ENCODE measurements at regions not wholly inside any gene's neighbourhood (a gene's known extent, or its start where the extent isn't known, plus 50 kb on each side); places are given as distances from the start of the nearest gene placed in this dataset.
"Not testable (repeated sequence)": the region's sequence is repeated elsewhere in the genome, so short reads cannot be mapped to it uniquely, and the experiment has no call there.

DNA sequence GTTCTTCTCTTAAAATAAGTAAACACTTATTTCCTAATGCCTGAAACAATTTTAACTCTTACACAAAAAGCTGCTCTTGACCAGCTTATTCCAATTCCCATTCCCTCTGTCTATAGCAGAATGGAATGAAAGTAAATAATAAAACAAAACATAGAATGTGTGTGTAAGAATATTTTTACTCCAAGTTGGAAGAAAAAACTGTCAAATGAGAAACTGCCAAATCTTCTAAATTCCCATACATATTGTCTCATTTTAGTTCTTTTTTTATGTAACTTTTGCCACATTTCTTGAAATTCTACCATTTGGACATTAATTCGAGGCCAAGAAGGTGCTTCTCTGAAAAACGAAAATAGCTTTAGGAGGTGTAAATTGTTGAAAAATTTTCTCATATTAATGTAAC lies 477.1 kb downstream of the FAT4 start:
- H3K27me3 ChIP-seq (ENCODE audit: insufficient read depth, poor library complexity, severe bottlenecking) = no peaks in the 10 kb centered on the region
- H3K4me3 ChIP-seq (replicated peaks; ENCODE audit: insufficient read depth, low read length) = no peak overlapping the region
- no peak overlapping the region for H3K27ac ChIP-seq (replicated peaks)
- no peak for DNase-seq (ENCODE audit: low read depth in 1 of 2, low spot score in 1 of 2)
- TF ChIP-seq SPI1 (IDR thresholded peaks at IDR 0.05; ENCODE audit: borderline replicate concordance, low read depth) (no peak), GABPA (IDR thresholded peaks at IDR 0.05; ENCODE audit: low read depth) (no peak), POLR2AphosphoS5 (IDR thresholded peaks at IDR 0.05; ENCODE audit: low read depth) (no peak)
- TF ChIP-seq, protein P1, sequence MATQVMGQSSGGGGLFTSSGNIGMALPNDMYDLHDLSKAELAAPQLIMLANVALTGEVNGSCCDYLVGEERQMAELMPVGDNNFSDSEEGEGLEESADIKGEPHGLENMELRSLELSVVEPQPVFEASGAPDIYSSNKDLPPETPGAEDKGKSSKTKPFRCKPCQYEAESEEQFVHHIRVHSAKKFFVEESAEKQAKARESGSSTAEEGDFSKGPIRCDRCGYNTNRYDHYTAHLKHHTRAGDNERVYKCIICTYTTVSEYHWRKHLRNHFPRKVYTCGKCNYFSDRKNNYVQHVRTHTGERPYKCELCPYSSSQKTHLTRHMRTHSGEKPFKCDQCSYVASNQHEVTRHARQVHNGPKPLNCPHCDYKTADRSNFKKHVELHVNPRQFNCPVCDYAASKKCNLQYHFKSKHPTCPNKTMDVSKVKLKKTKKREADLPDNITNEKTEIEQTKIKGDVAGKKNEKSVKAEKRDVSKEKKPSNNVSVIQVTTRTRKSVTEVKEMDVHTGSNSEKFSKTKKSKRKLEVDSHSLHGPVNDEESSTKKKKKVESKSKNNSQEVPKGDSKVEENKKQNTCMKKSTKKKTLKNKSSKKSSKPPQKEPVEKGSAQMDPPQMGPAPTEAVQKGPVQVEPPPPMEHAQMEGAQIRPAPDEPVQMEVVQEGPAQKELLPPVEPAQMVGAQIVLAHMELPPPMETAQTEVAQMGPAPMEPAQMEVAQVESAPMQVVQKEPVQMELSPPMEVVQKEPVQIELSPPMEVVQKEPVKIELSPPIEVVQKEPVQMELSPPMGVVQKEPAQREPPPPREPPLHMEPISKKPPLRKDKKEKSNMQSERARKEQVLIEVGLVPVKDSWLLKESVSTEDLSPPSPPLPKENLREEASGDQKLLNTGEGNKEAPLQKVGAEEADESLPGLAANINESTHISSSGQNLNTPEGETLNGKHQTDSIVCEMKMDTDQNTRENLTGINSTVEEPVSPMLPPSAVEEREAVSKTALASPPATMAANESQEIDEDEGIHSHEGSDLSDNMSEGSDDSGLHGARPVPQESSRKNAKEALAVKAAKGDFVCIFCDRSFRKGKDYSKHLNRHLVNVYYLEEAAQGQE (IDR thresholded peaks at IDR 0.05; ENCODE audit: insufficient replicate concordance, low read depth) = no peak
- TF ChIP-seq, protein P2, sequence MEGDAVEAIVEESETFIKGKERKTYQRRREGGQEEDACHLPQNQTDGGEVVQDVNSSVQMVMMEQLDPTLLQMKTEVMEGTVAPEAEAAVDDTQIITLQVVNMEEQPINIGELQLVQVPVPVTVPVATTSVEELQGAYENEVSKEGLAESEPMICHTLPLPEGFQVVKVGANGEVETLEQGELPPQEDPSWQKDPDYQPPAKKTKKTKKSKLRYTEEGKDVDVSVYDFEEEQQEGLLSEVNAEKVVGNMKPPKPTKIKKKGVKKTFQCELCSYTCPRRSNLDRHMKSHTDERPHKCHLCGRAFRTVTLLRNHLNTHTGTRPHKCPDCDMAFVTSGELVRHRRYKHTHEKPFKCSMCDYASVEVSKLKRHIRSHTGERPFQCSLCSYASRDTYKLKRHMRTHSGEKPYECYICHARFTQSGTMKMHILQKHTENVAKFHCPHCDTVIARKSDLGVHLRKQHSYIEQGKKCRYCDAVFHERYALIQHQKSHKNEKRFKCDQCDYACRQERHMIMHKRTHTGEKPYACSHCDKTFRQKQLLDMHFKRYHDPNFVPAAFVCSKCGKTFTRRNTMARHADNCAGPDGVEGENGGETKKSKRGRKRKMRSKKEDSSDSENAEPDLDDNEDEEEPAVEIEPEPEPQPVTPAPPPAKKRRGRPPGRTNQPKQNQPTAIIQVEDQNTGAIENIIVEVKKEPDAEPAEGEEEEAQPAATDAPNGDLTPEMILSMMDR (IDR thresholded peaks at IDR 0.05; ENCODE audit: insufficient read depth, low read length) = no peak

DNA sequence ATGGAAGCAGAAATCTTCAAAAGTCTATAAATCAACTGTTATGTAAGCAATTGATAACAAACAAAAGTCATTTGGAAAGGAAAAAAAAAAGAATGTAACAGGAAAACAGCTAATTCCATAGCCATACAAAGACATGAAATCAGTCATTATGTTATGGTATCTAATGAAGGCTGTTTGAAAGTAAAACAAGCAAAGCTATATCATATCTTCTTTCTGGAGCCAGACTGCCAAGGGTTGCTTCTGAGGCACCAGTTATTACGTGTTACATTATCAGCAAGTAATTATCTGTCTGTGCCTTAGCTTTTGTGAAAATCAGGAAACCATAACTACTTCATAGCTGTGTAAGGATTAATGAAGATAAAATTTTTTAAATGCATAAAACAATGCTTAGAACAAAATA lies 480.2 kb downstream of the FAT4 start:
- Histone ChIP-seq H3K27ac (replicated peaks) (no peak overlapping the region), H3K27me3 (ENCODE audit: insufficient read depth, poor library complexity, severe bottlenecking) (no peaks in the 10 kb centered on the region), H3K4me3 (replicated peaks; ENCODE audit: insufficient read depth, low read length) (no peak overlapping the region)
- DNase-seq (ENCODE audit: low read depth in 1 of 2, low spot score in 1 of 2) = no peak
- TF ChIP-seq SPI1 (IDR thresholded peaks at IDR 0.05; ENCODE audit: borderline replicate concordance, low read depth) = no peak
- TF ChIP-seq, protein P1 (IDR thresholded peaks at IDR 0.05; ENCODE audit: insufficient replicate concordance, low read depth) = no peak
- TF ChIP-seq GABPA (IDR thresholded peaks at IDR 0.05; ENCODE audit: low read depth) = no peak
- TF ChIP-seq, protein P2 (IDR thresholded peaks at IDR 0.05; ENCODE audit: insufficient read depth, low read length) = no peak
- no peak for TF ChIP-seq POLR2AphosphoS5 (IDR thresholded peaks at IDR 0.05; ENCODE audit: low read depth)

DNA sequence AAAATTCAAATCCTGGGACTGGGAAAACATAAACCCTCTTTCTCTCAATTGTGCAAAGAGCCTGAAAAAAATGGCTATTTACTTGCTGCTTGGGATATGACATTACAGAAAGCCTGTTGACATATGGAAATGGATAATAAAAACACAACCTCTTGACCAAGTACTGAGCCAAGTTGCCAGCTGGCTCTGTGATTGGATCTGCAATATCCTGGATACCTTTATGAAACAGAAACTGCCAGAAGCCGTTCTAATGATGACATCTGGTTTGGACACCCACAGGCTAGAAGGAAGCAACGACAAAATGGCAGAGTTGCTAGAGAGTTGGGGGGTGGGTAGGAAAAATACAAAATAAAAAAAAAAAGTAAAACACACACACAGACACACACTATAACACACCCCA lies 481.4 kb downstream of the FAT4 start:
- Histone ChIP-seq H3K27ac (replicated peaks) (no peak overlapping the region), H3K27me3 (ENCODE audit: insufficient read depth, poor library complexity, severe bottlenecking) (no peaks in the 10 kb centered on the region)

DNA sequence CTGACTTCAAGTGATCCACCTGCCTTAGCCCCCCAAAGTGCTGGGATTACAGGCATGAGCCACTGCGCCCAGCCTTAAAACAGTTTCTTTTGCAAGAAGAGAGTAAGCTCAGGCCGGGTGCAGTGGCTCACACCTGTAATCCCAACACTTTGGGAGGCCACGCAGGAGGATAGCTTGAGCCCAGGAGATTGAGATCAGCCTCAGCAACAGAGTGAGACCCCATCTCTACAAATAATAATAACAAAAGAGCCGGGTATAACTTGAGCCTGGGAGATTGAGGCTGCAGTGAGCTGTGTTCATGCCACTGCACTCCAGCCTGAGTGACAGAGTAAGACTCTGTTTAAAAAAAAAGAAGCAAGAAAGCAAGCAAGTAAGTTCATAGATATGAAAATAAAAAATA lies 482.9 kb downstream of the FAT4 start:
- H3K27me3 ChIP-seq (ENCODE audit: insufficient read depth, poor library complexity, severe bottlenecking); H3K27ac ChIP-seq (replicated peaks); DNase-seq (ENCODE audit: low read depth in 1 of 2, low spot score in 1 of 2); H3K4me3 ChIP-seq (replicated peaks; ENCODE audit: insufficient read depth, low read length): not testable (repeated sequence)

More for the DNA sequence above, 481.4 kb downstream of the FAT4 start:
- no peak overlapping the region for H3K4me3 ChIP-seq (replicated peaks; ENCODE audit: insufficient read depth, low read length)
- TF ChIP-seq SPI1 (IDR thresholded peaks at IDR 0.05; ENCODE audit: borderline replicate concordance, low read depth) = no peak
- TF ChIP-seq, protein P1 (IDR thresholded peaks at IDR 0.05; ENCODE audit: insufficient replicate concordance, low read depth) = no peak
- TF ChIP-seq GABPA (IDR thresholded peaks at IDR 0.05; ENCODE audit: low read depth) = no peak
- TF ChIP-seq POLR2AphosphoS5 (IDR thresholded peaks at IDR 0.05; ENCODE audit: low read depth) = no peak
- TF ChIP-seq, protein P2 (IDR thresholded peaks at IDR 0.05; ENCODE audit: insufficient read depth, low read length) = no peak
- DNase-seq (ENCODE audit: low read depth in 1 of 2, low spot score in 1 of 2) = no peak

Measured in HL-60 (cell line).